Calu3 (cell line): ENCODE measurements at regions not wholly inside any gene's neighbourhood (a gene's known extent, or its start where the extent isn't known, plus 50 kb on each side); places are given as distances from the start of the nearest gene placed in this dataset.

Experiments
- BruUV-seq: library from RNA; stranded (reverse); fragments of 400-500 nt; replicated peaks from 2 replicates; lab custom pipeline; 2021; lab: Mats Ljungman, UMichigan
- CTCF ChIA-PET: fragments of 300-600 bp; sonication (Branson Sonifier 250); formaldehyde crosslinking; loops from one replicate; lab custom pipeline; 2022; ENCODE audit warnings: antibody characterized with exemption; lab: Charles Lee
- DNase-seq: peaks from one replicate; pipeline ENCODE4 v3.0.0; 2022
- H3K27ac Mint-ChIP-seq: one replicate; pipeline ENCODE4 v1.8.0; 2022; ENCODE audit warnings: mixed read lengths; ENCODE audit not compliant: unreplicated experiment
- H3K27me3 Mint-ChIP-seq: one replicate; pipeline ENCODE4 v1.8.0; 2022; ENCODE audit warnings: mixed read lengths; ENCODE audit not compliant: unreplicated experiment
- H3K36me3 Mint-ChIP-seq: one replicate; pipeline ENCODE4 v1.8.0; 2022; ENCODE audit warnings: mild to moderate bottlenecking, moderate library complexity, mixed read lengths; ENCODE audit not compliant: insufficient read depth, unreplicated experiment
- H3K4me1 Mint-ChIP-seq: one replicate; pipeline ENCODE4 v1.8.0; 2022; ENCODE audit warnings: mild to moderate bottlenecking, low read depth, mixed read lengths; ENCODE audit not compliant: unreplicated experiment
- H3K4me3 Mint-ChIP-seq: one replicate; pipeline ENCODE4 v1.8.0; 2022; ENCODE audit warnings: mild to moderate bottlenecking, low read depth, moderate library complexity, mixed read lengths; ENCODE audit not compliant: unreplicated experiment
- H3K9me3 Mint-ChIP-seq: one replicate; pipeline ENCODE4 v1.8.0; 2022; ENCODE audit warnings: low read depth, mixed read lengths; ENCODE audit not compliant: unreplicated experiment
- CTCF ChIP-seq: fragments of 200-600 bp; IDR thresholded peaks from one replicate; pipeline ENCODE4 v1.8.0; 2022; ENCODE audit warnings: antibody characterized with exemption; ENCODE audit not compliant: unreplicated experiment
- intact Hi-C: fragments of 100-400 bp; cut with micrococcal nuclease; formaldehyde crosslinking; loops from one replicate; pipeline ENCODE4 v1.10.0; 2022; ENCODE audit not compliant: unreplicated experiment

GRCh38 chr4:19408490-19408889, 843.2 kb upstream of the SLIT2 start:
- TF ChIP-seq CTCF: no peak
- no peaks in the 10 kb centered on the region for H3K9me3 Mint-ChIP-seq
- BruUV-seq: no TSS peak

GRCh38 chr4:19406789-19407188, 844.9 kb upstream of the SLIT2 start:
- TF ChIP-seq CTCF: no peak
- no peaks in the 10 kb centered on the region for H3K36me3 Mint-ChIP-seq
- no peaks in the 10 kb centered on the region for H3K9me3 Mint-ChIP-seq
- H3K27me3 Mint-ChIP-seq: no peaks in the 10 kb centered on the region
- intact Hi-C loops: no loop called here
- H3K4me3 Mint-ChIP-seq: no peak overlapping the region
- CTCF ChIA-PET: no interaction called here
- H3K4me1 Mint-ChIP-seq: peaks cover 8% of the 10 kb centered on the region
- no TSS peak for BruUV-seq
- H3K27ac Mint-ChIP-seq: no peak overlapping the region
- no peak for DNase-seq

More at GRCh38 chr4:19408490-19408889, 843.2 kb upstream of the SLIT2 start:
- Mint-ChIP-seq H3K36me3 (no peaks in the 10 kb centered on the region), H3K4me1 (peaks cover 8% of the 10 kb centered on the region), H3K27ac (no peak overlapping the region), H3K4me3 (no peak overlapping the region), H3K27me3 (no peaks in the 10 kb centered on the region)
- CTCF ChIA-PET: interaction anchor here (1.1 kb wide), 1 partner anchor 8 kb away, joined by 3 read pairs; no protein-coding TSS in a partner anchor
- intact Hi-C loops: no loop called here
- no peak for DNase-seq

- no peaks in the 10 kb centered on the region for H3K4me1 Mint-ChIP-seq
- H3K27me3 Mint-ChIP-seq: no peaks in the 10 kb centered on the region
- H3K9me3 Mint-ChIP-seq: no peaks in the 10 kb centered on the region
- no peak overlapping the region for H3K4me3 Mint-ChIP-seq
- no TSS peak for BruUV-seq
- intact Hi-C loops: no loop called here
- CTCF ChIA-PET: no interaction called here
- no peak for DNase-seq
- H3K27ac Mint-ChIP-seq: no peak overlapping the region
- TF ChIP-seq CTCF: no peak
- no peaks in the 10 kb centered on the region for H3K36me3 Mint-ChIP-seq
Observed at GRCh38 chr4:19403786-19404370, 847.8 kb upstream of the SLIT2 start.

- Mint-ChIP-seq H3K27ac (no peak overlapping the region), H3K4me1 (no peaks in the 10 kb centered on the region), H3K36me3 (no peaks in the 10 kb centered on the region), H3K4me3 (no peak overlapping the region), H3K27me3 (no peaks in the 10 kb centered on the region), H3K9me3 (no peaks in the 10 kb centered on the region)
- TF ChIP-seq CTCF: no peak
- no TSS peak for BruUV-seq
- no peak for DNase-seq
- intact Hi-C loops: no loop called here
- CTCF ChIA-PET: no interaction called here
Observed at GRCh38 chr4:19402581-19403065, 849.1 kb upstream of the SLIT2 start.
